ENCODE measurements at regions not wholly inside any gene's neighbourhood (a gene's known extent, or its start where the extent isn't known, plus 50 kb on each side); places are given as distances from the start of the nearest gene placed in this dataset.

DNA sequence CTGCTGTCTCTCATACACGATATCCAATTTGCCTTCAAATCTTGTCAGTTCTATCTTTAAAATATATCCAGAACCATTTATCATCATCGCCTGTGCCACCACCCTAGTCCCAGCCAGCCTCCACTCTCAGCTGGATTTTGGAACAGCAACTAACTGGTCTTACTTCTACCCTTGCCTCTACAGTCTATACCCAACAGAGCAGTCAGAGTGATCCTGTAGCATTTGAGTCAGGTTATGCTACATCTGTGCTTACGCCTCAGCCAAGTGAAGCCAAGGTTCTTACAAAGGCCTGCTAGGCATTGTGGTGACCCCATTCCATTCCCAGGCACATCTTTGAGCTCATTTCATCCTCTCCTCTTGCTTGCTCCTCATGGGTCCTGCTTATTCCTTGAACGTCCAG lies 95.7 kb upstream of the ACSL1 start:
- Histone ChIP-seq H3K36me3 (replicated peaks in 1 of 2) (no peaks in the 10 kb centered on the region), H3K27me3 (no peaks in the 10 kb centered on the region), H3K27ac (no peak overlapping the region), H3K4me1 (replicated peaks in 1 of 2) (no peaks in the 10 kb centered on the region), H3K9me3 (replicated peaks in 1 of 3) (no peaks in the 10 kb centered on the region), H3K4me3 (no peak overlapping the region)
- no peak for TF ChIP-seq POLR2A (IDR thresholded peaks at IDR 0.05)
- TF ChIP-seq CTCF (IDR thresholded peaks at IDR 0.05), result no peak
- 80 to 87% (median 83%) methylated on average over 4 of the region's 4 CpGs for WGBS, 4 donors
- no peak for DNase-seq
- intact Hi-C loops (cut with DNase I), result no loop called here

DNA sequence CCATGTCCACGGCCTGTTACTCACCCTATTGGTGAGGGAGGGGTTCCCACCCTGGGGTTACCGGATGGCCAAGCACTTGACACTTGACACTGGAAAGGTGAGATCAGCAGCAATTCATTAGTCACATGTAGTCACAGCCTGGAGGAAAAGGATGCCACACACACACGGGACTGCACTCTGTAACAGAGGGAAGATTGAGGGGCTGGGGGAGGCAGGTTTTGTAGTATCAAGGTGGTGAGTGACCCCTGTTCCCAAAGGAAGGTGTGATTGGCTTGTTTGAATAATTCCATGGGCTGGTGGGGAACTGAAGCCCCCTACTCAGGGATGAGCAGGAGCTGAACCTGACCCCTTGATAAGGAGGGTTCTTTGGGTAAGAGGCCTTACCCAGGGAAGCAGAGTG lies 96.0 kb upstream of the HELT start:
- Histone ChIP-seq H3K4me3 (no peak overlapping the region), H3K27me3 (no peaks in the 10 kb centered on the region), H3K27ac (no peak overlapping the region), H3K9me3 (replicated peaks in 1 of 3) (no peaks in the 10 kb centered on the region), H3K4me1 (replicated peaks in 1 of 2) (no peaks in the 10 kb centered on the region), H3K36me3 (replicated peaks in 1 of 2) (no peaks in the 10 kb centered on the region)
- WGBS, 4 donors, result 80 to 88% (median 83%) methylated on average over 3 of the region's 3 CpGs
- TF ChIP-seq CTCF (IDR thresholded peaks at IDR 0.05) (no peak), POLR2A (IDR thresholded peaks at IDR 0.05) (no peak)
- DNase-seq, result no peak
- intact Hi-C loops (cut with DNase I), result no loop called here

GRCh38 chr4:184924516-184924915 lies 93.8 kb upstream of the HELT start:
- Histone ChIP-seq H3K36me3 (replicated peaks in 1 of 2) (no peaks in the 10 kb centered on the region), H3K27ac (no peak overlapping the region), H3K4me3 (no peak overlapping the region), H3K4me1 (replicated peaks in 1 of 2) (no peaks in the 10 kb centered on the region), H3K27me3 (no peaks in the 10 kb centered on the region), H3K9me3 (replicated peaks in 1 of 3) (no peaks in the 10 kb centered on the region)
- intact Hi-C loops (cut with DNase I), result no loop called here
- TF ChIP-seq POLR2A (IDR thresholded peaks at IDR 0.05) (no peak), CTCF (IDR thresholded peaks at IDR 0.05) (no peak)
- no peak for DNase-seq
- 85 to 100% (median 89%) methylated on average over 2 of the region's 2 CpGs for WGBS, 4 donors

- intact Hi-C loops (cut with DNase I), result no loop called here
These were observed 88.8 kb upstream of the HELT start for GRCh38 chr4:184929476-184929875.

GRCh38 chr4:184930026-184930425 lies 88.3 kb upstream of the HELT start:
- no peaks in the 10 kb centered on the region for H3K4me1 ChIP-seq (replicated peaks in 1 of 2)
- TF ChIP-seq POLR2A (IDR thresholded peaks at IDR 0.05), result no peak
- no peak for TF ChIP-seq CTCF (IDR thresholded peaks at IDR 0.05)
- H3K4me3 ChIP-seq, result no peak overlapping the region
- H3K36me3 ChIP-seq (replicated peaks in 1 of 2), result no peaks in the 10 kb centered on the region
- H3K9me3 ChIP-seq (replicated peaks in 1 of 3), result no peaks in the 10 kb centered on the region
- no peak overlapping the region for H3K27ac ChIP-seq
- DNase-seq, result no peak
- H3K27me3 ChIP-seq, result no peaks in the 10 kb centered on the region
- intact Hi-C loops (cut with DNase I), result no loop called here

More at GRCh38 chr4:184929476-184929875, 88.8 kb upstream of the HELT start:
- no peaks in the 10 kb centered on the region for H3K4me1 ChIP-seq (replicated peaks in 1 of 2)
- no peak overlapping the region for H3K27ac ChIP-seq
- no peaks in the 10 kb centered on the region for H3K9me3 ChIP-seq (replicated peaks in 1 of 3)
- WGBS, 4 donors, result 88 to 94% (median 90%) methylated on average over 5 to 8 of the region's 8 CpGs
- H3K4me3 ChIP-seq, result no peak overlapping the region
- H3K27me3 ChIP-seq, result no peaks in the 10 kb centered on the region
- no peaks in the 10 kb centered on the region for H3K36me3 ChIP-seq (replicated peaks in 1 of 2)
- TF ChIP-seq POLR2A (IDR thresholded peaks at IDR 0.05), result no peak
- no peak for DNase-seq
